NCI-H69 (cell line): ENCODE measurements at regions not wholly inside any gene's neighbourhood (a gene's known extent, or its start where the extent isn't known, plus 50 kb on each side); places are given as distances from the start of the nearest gene placed in this dataset.

Experiments used
- DNase-seq: peaks from one replicate; lab custom pipeline; 2025; lab: John Stamatoyannopoulos, UW

DNA sequence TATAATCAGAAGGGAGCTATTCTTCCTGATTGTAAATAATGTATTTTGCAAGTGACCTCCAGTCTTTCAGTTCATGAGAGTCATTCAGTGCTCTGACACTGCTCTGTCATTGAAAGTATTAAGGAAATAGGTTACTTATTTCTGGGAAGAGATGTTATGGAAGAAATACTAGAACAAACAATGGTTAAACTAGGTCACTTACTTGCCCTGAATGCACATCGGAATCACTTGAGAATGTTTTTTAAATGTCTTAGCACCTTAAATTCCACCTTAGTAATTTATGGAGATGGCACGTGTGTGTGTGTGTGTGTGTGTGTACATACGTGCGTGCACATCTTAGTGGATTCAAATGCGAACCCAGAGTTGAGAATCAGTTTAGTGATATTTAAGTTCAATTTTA lies 126.6 kb upstream of the KCNH7 start:
- no peak for DNase-seq

DNA sequence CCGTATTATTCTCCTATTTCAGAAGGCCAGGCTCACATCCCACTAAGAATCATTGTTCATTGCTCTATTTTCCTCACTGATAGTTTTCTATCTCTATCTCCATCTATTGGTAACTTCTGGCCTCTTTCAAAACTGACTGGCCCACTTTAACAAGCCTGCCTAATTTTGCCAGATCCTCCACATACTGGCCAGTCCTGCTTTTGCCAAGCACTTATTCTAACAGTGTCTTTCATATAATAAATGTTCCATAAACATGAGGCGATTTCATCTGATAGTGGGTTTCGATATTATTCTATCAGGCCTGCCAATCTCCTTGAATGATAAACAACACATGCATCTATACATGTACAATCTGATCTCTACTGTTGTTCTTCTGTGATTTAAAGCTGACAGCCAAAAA lies 125.9 kb upstream of the KCNH7 start:
- no peak for DNase-seq

DNA sequence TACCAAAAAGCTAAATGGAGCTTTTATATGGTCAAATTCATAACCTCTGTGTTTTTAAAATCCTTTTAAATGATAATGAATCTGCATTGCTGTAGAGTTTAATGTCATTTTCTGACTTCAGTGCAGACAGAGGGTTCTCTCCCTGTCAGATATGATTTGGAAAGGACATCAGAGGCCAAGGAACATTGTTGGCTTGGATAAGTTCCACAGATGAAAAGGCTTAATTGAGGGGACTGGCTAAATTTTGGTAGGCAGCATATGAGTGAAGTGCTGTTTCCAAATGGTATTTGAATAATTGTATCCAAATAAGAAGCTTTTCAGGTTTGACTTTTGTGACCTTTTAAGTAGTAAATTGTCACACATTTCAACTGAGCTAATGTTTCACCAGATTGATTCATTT lies 124.6 kb upstream of the KCNH7 start:
- no peak for DNase-seq

DNA sequence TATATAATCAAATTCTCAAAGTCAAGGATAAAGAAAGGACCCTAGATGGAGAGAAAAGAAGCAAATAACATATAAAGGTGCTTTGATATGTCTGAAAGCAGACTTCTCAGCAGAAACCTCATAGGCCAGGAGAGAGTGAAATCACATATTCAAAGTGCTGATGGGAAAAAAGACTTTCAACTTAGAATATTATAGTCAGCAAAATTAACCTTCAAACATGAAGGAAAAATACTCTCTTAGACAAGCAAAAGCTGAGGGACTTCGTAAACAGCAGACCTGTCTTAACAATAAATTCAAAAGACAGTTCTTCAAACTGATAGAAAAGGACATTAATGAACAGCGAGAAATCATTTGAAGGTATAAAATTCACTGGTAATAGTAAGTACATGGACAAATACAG lies 107.2 kb upstream of the KCNH7 start:
- DNase-seq, result no peak

DNA sequence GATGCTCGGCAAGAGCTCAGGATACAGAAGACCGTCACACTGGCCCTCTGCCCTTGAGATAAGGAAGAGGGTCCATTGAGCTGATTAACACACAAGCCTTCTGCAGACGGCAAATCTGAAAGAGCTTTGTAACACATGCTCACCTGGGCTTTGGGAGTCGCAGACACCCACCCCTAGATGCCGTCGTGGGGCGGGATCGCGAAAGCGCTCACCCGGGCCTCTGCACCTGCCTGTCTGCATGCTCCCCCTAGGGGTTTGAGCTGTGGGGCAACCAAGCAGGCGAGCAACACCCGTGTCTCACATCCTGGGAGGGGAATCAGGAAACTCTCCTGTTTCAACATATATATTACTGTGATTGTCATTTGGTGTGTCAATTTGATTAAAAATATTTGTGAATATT lies 99.8 kb upstream of the KCNH7 start:
- DNase-seq, result no peak

DNA sequence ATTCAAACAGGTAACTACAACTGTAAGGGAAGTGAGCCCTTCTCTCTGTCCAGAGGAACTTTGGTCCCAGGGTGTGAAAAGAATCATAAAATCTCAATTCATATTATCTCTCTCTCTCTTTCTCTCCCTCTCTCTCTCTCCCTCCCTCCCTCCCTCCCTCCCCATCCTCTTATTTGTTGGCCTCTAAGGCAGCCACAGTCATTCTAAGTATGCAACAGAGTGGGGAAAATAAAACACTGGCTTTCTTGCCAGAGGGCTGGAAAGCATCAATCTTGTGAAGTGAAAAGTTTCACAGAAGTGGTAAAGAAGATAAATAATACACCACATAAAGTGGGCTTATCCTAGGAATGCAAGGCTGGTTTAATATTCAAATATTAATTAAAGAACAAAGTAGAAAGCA lies 95.6 kb upstream of the KCNH7 start:
- no peak for DNase-seq

DNA sequence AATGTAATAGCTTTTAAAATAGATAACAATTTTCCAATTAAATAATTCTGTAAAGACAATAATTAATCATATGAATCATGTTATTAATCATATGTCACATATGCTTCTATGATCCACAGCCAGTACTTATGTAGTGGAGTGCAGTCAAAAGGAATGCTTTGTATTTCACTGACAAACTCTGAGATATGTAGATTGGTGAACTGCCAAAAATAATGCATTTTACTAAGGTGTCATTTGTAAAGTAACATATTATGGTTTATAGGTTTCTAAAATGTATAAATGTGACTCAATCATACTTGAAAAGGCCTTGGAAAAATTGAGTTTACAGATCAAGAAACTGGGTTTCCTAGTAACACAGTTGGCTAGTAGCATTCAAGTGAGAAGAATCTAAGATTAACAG lies 93.8 kb upstream of the KCNH7 start:
- no peak for DNase-seq

DNA sequence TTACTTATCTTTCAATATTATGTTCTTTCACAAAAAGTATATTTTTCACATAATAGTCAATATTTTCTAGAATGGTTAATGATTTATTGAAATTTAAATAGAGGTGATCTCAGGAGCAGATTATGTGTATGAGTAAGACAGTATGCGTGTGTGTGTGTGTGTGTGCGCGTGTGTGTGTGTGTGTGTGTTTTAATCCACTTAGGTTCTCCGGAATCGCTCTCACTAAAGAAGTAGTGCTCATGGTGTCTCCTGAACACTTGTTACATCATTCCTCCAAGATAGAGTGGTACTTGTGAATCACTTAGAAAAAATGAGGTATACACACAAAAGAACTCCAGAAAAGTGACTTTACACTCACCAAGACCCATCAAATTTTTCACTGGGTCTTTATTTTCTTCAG lies 91.0 kb upstream of the KCNH7 start:
- no peak for DNase-seq

DNA sequence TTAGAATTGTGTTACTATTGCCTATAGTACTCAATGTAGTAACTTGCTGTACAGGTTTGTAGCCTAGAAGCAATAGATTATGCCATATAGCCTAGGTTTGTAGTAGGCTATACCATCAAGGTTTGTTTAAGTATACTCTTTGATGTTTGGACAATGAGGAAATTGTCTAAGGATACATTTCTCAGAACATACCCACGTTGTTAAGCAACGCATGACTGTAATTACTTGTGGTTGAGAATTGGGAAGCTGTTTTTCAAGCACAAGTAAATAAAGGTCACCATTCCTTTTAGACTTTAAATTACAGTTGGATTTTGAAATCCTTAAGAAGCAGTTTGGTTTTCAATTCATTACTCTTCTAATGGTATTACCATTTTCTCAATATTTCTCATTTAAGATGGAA lies 89.8 kb upstream of the KCNH7 start:
- no peak for DNase-seq

DNA sequence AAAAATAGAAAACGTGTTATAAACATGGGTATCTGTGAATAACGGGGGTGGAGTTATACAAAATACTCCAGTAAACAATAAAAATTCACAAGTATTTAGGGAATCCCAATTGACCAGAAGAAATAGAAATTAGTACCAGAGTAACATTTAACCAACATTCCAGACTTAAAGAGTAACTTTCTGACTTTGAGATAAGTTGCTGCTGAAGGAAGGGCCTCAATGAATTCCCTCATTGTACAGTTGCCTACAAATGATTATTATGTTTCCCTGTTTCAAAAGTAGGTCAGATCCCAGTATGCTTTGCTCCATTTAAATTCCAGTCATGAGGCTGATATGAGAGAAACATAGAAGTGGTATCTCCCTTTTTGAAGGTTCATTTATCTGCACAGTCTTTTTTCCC lies 88.3 kb upstream of the KCNH7 start:
- DNase-seq, result no peak

DNA sequence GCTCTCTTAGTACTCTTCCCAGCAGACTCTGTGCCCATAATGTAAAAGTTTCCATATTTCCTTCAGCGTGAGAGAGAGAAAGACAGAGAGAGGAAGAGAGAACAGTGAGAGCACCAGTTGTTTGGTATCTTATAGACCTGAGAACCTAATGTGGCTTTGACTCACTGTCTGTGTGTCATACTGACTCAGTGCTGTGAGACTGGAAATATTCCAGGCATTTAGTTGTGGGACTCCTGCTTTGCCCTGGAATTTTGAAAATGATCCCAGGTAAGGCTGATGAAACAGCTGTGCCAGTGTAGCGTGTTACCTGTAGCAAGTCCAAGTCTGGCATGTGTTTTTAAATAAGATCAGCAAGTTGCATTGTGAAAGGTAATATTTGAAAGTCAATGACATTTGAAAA lies 87.9 kb upstream of the KCNH7 start:
- no peak for DNase-seq

DNA sequence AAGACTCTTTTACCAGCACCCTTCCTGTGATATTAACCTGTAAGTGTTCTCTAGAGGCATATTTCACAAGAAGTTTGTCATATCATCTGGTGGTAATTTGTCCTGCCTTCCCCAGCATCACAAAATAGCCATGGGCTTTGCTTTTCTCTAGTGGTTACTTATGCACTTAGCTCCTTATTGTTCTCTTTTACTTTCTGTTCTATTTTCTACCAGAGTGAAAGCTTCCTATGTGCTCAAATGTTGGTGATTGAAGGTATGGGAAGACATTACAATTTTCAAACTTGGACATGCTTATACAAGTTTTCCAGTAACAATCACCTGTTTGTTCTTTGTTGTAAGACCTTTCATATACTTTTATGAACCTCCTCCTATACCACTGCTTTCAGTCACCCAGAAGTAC lies 87.0 kb upstream of the KCNH7 start:
- DNase-seq, result no peak

DNA sequence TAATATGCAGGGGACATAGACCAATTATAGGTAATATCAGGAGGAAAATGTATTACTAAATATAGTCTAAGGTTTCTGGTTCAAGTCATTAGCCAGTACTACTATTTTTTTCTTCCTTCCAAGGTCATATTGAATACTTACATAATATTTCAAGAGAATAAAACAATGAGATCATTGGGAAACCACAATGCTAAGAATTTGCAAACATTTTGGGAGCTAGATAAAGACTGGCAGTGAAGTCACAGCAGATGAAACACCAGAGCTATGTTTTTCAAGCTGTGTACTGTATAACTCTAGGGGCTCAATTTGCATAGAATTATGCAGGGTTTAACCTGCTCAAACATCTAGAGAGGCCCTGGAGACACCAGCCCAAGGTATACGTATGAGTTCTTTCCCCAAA lies 80.5 kb upstream of the KCNH7 start:
- no peak for DNase-seq

DNA sequence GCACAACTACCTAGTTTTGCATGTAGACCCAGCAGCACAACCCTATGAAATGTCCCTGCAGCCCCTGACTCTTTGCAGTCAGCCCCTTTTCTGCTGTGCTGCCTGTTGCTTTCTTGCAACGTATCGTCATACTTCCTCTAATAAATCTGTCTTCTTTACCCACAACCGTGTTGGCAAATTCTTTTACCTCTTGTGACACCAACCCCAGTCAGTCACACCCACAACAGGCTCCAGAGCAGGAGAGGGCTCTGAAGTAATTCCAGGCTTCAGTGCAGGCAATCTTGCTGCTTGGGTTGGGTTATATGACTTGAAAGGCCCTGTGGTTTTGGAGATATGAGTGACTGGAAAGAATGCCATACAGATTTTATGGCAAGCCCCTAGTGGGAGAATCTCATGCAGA lies 79.1 kb upstream of the KCNH7 start:
- no peak for DNase-seq

DNA sequence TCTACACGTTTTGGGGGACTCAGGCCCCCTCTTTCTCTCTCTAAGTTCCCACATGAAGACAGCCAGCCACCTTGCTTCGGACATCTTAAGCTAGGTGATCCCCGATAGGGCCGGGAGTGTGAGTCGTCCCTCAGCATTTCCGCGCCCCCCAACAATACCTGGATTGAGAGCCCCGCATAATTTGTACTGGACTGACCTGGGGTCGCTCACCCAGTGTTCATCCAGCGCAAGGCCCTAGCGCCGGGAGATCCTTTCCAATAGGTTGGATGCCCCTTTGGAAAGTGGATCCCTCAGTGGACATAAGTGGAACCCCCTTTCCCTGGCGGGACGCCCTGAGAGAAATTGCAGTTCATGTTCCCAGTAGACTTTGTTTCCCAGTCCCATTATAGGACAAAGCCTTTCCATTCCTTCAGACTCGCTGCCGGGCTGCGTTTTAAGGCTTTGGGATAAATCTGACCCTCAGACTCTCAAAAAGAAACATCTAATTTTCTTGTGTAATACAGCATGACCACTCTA lies 77.8 kb upstream of the KCNH7 start:
- DNase-seq, result no peak

DNA sequence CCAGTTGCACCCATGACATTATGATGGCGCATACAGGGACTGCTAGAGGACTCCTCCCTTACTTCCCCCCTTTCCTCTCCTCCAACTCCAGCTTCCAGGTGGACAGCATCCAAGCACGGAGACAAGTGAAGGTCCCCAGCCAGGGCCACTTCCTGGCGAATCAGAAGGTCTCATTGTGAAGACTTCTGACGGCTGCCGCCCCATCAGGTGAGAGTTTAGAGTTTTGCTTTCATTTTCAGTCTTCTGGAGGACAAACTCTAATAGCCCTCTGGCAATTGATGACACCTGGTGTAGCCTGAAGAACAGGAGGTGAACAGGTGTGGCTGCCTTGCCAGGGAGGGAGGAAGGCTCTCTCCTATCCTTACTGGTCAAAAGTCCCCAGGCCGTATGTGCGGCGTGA lies 77.3 kb upstream of the KCNH7 start:
- peak; percentile 8 for DNase-seq

DNA sequence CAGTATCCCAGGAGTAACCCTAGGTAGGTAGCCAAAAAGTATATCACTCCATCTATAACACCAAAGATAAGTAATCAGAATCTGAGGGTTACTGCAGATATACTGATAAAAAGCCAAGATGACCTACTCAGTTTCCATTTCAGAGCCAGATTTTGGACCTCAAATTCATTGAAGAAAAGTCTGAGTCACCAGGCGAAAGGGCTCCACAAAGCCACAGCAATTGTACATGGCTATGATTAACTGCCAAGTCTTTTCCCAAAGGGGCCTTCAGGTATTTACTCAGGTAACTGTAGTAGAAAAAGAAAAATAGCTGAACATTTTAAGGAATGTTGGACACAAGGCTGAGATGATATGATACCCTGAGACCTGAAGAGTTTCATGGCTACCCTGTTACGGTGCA lies 75.6 kb upstream of the KCNH7 start:
- peak; percentile 65 for DNase-seq

DNA sequence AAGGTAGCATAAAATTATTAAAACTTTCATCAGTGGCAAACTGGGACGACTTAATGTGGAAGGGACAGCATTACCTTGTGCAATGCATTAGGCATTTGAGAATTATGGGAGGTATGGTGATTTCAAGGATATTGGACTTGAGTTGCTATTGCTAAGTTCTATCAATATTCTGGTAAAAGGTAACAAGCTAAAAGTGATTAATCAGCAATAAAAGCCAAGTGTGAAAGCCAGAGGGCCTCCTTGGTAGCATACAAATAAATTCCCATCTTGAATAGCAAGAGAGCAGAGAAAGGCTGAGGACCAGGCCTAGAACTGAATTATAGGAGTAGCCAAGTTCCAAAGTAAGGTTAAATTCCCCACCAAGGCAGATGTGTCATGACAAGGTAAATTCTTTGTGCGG lies 74.2 kb upstream of the KCNH7 start:
- DNase-seq, result no peak

DNA sequence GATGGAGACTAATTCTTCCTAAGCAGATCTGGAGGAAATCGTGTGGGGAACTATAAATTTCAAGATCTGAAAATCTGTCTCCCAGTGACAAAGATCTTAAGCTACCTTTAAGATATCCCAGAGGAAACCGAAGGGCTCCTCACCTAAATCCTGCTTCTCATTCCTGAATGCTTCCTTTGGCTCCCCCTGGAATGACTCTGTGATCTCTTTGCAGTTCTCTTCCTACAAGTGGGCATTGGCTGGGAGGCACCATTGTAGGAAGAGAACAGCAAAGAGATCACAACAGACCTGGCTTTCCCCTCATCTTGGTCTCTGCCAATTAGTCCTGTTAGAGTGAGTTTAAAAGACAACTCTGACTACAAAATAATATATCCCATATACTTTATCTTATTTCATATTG lies 70.0 kb upstream of the KCNH7 start:
- DNase-seq, result peak; percentile 5

DNA sequence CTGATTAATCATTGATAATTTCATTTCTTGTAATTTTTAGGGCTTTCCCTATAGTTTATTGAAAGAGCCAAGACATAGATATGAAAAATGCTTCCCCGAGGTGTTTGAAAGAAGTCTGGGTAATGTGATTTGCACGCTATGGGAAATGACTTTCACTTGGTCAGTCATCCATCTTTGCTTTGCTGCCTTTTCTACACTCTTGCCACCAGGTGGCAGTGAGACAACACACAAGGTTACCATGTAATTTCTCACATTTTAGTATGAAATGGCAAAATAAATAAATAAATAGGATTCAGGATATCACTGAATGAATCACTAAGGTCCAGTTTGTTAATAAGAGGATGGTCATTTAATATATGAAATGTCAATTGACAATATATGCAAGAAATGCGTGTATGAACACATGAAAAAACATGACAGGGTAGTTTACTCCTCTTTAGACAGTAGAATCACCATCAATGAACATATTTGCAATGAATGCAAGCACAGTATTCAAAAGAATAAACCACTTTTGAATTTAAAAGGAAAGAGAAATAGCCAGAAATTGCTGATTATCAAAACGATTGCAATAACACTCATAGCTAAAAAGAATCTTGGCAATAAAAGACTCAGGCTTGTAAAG lies 52.2 kb upstream of the KCNH7 start:
- peak; percentile 68 for DNase-seq

DNA sequence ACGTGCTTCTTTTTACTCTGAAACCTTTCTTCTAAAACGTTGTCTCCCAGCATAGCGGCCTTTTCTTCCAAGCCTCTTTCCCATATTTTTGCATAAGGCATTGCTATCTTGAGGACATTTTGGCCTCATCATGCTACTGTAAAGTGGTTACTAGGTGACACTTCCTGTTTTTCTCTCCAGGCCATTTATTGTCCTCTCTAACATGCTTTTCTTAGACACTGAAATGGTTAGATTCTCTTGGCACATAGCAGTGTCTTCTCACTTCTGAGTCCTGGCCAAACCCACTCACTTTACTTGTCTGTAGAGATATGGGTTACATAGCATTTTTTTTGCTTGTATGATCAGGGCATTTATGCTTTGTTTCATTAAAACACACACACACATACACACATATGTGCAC lies 50.1 kb upstream of the KCNH7 start:
- DNase-seq, result peak; percentile 45
